Endothelial cell of umbilical vein (primary cell): ENCODE measurements at regions not wholly inside any gene's neighbourhood (a gene's known extent, or its start where the extent isn't known, plus 50 kb on each side); places are given as distances from the start of the nearest gene placed in this dataset.

Source experiments
- BruUV-seq: library from RNA; stranded (reverse); fragments of 400-500 nt; replicated peaks from 2 replicates; lab custom pipeline; 2021; lab: Mats Ljungman, UMichigan
- CTCF ChIA-PET: fragments of 300-600, 350-600 bp; sonication (Branson Sonifier 250); formaldehyde crosslinking; loops from one replicate; lab custom pipeline; 2021; ENCODE audit warnings: antibody characterized with exemption, inconsistent platforms; lab: Charles Lee
- POLR2A ChIA-PET: fragments of 300-600, 350-600 bp; sonication (Branson Sonifier 250); formaldehyde crosslinking; loops from one replicate; lab custom pipeline; 2021; ENCODE audit warnings: antibody characterized with exemption, inconsistent platforms; lab: Charles Lee
- DNase-seq: peaks from one replicate; pipeline ENCODE4 v3.0.0-alpha.2; 2011; ENCODE audit warnings: low read depth, low spot score
- FAIRE-seq: peaks from 2 replicates; lab custom pipeline; 2011; peaks lifted over from hg19 to GRCh38; lab: Jason Lieb, UNC
- H2AFZ ChIP-seq: 2 replicates; pipeline ENCODE4 v1.6.0; 2012; ENCODE audit warnings: low read depth, low read length, control low read depth, inconsistent platforms
- H3K27ac ChIP-seq: 2 replicates; pipeline ENCODE4 v1.5.1; 2011; ENCODE audit warnings: low read depth, mild to moderate bottlenecking, control low read depth, low read length, moderate library complexity; ENCODE audit not compliant: insufficient read depth
- H3K27me3 ChIP-seq, 2 experiments: 2 replicates each; pipeline versions ENCODE4 v1.6.0 to v1.6.1; 2011; ENCODE audit warnings: low read length in 2 of 2, mixed read lengths in 1 of 2; ENCODE audit not compliant: control insufficient read depth in 2 of 2, insufficient read depth in 2 of 2
- H3K36me3 ChIP-seq, 2 experiments: 2 replicates in 1 of 2; 3 replicates in 1 of 2; pipeline ENCODE4 v1.5.1; 2011; ENCODE audit warnings: low read length in 2 of 2, mild to moderate bottlenecking in 1 of 2, moderate library complexity in 1 of 2; ENCODE audit not compliant: control insufficient read depth in 2 of 2, insufficient read depth in 2 of 2; ENCODE audit errors: extremely low read depth in 1 of 2
- H3K4me1 ChIP-seq: 3 replicates; pipeline ENCODE4 v1.5.1; 2011; ENCODE audit warnings: mild to moderate bottlenecking, low read length; ENCODE audit not compliant: control insufficient read depth, insufficient read depth; ENCODE audit errors: extremely low read depth
- H3K4me2 ChIP-seq: 2 replicates; pipeline ENCODE4 v1.6.1; 2011; ENCODE audit warnings: low read length, control low read depth, mixed read lengths; ENCODE audit not compliant: insufficient read depth
- H3K4me3 ChIP-seq, 3 experiments: fragments of 200-600 bp in 1 of 3; sonication (generic), shearing (Covaris generic) in 1 of 3; replicated peaks in 1 of 3; 2 replicates each; pipeline ENCODE4 v1.5.1; 2011 to 2016; ENCODE audit warnings: control low read depth in 3 of 3, low read length in 3 of 3, mild to moderate bottlenecking in 2 of 3, inconsistent platforms in 1 of 3, low read depth in 1 of 3, moderate library complexity in 1 of 3; ENCODE audit not compliant: insufficient read depth in 1 of 3
- H3K79me2 ChIP-seq: 2 replicates; pipeline ENCODE4 v1.6.0; 2012; ENCODE audit warnings: low read length, inconsistent platforms; ENCODE audit not compliant: control insufficient read depth, insufficient read depth
- H3K9ac ChIP-seq: replicated peaks from 2 replicates; pipeline ENCODE3; 2011; ENCODE audit warnings: low read length, control low read depth; ENCODE audit not compliant: insufficient read depth; ENCODE audit errors: extremely low read depth
- H3K9me1 ChIP-seq: replicated peaks from 3 replicates; pipeline ENCODE4 v1.6.0; 2011; ENCODE audit warnings: mild to moderate bottlenecking, low read length; ENCODE audit not compliant: control insufficient read depth, insufficient read depth; ENCODE audit errors: extremely low read depth
- H3K9me3 ChIP-seq: replicated peaks from 2 replicates; pipeline ENCODE4 v1.5.1; 2012; ENCODE audit warnings: low read length, inconsistent platforms; ENCODE audit not compliant: control insufficient read depth, insufficient read depth
- H4K20me1 ChIP-seq: replicated peaks from 2 replicates; pipeline ENCODE3; 2011; ENCODE audit warnings: mild to moderate bottlenecking, low read length; ENCODE audit not compliant: control insufficient read depth, insufficient read depth; ENCODE audit errors: extremely low read depth
- EZH2 ChIP-seq: IDR thresholded peaks from 2 replicates; pipeline ENCODE4 v1.6.1; 2012; ENCODE audit warnings: borderline replicate concordance, low read depth, mild to moderate bottlenecking, moderate library complexity, low read length, inconsistent platforms; ENCODE audit not compliant: severe bottlenecking
- FOS ChIP-seq: IDR thresholded peaks from 2 replicates; pipeline ENCODE4 v1.6.1; 2011; ENCODE audit warnings: mild to moderate bottlenecking, low read length, moderate library complexity, borderline replicate concordance; ENCODE audit not compliant: insufficient read depth
- GATA2 ChIP-seq: IDR thresholded peaks from 2 replicates; pipeline ENCODE4 v1.7.0; 2011; ENCODE audit warnings: low read depth, mild to moderate bottlenecking, moderate library complexity, mixed read lengths, low read length; ENCODE audit not compliant: insufficient read length, insufficient read depth
- JUN ChIP-seq: IDR thresholded peaks from 2 replicates; pipeline ENCODE4 v1.6.1; 2011; ENCODE audit warnings: borderline replicate concordance, low read depth; ENCODE audit not compliant: insufficient read length, insufficient read depth
- MYC ChIP-seq: IDR thresholded peaks from one replicate; pipeline ENCODE4 v1.6.1; 2011; ENCODE audit warnings: mild to moderate bottlenecking, low read depth, low read length
- POLR2A ChIP-seq: IDR thresholded peaks from 2 replicates; pipeline ENCODE4 v1.6.1; 2012; ENCODE audit warnings: low read depth, mild to moderate bottlenecking, control low read depth, low read length
- POLR2AphosphoS5 ChIP-seq: IDR thresholded peaks from 2 replicates; pipeline ENCODE4 v1.6.1; 2012; ENCODE audit warnings: low read depth, mild to moderate bottlenecking, control low read depth, low read length, moderate library complexity; ENCODE audit not compliant: insufficient read depth
- dilution Hi-C: fragments of 300-500 bp; cut with MboI; formaldehyde crosslinking; loops from one replicate; pipeline ENCODE4 v1.15.0; 2019; ENCODE audit warnings: low sequenced_read_pairs; ENCODE audit not compliant: extremely low pct_ligation_motif_present
- intact Hi-C: fragments of 100-400 bp; cut with micrococcal nuclease; formaldehyde crosslinking; loops from one replicate; pipeline ENCODE4 v1.10.0; 2022
- TF ChIP-seq, protein P1 (sequence below): IDR thresholded peaks from 2 replicates; pipeline ENCODE4 v1.6.1; 2011; ENCODE audit not compliant: insufficient read depth, insufficient read length
- TF ChIP-seq, protein P2 (sequence below), 2 donors: IDR thresholded peaks; 1 replicate in 1 of 2; 2 replicates in 1 of 2; pipeline ENCODE4 v1.5.1; 2011; ENCODE audit warnings: low read length in 2 of 2, mild to moderate bottlenecking in 2 of 2, moderate library complexity in 2 of 2, control low read depth in 1 of 2, inconsistent platforms in 1 of 2, low read depth in 1 of 2; ENCODE audit not compliant: insufficient read depth in 1 of 2; ENCODE audit errors: extremely low read depth in 1 of 2

- TF ChIP-seq EZH2 = no peak
- no peak for TF ChIP-seq POLR2A
- TF ChIP-seq MYC = no peak
- TF ChIP-seq POLR2AphosphoS5 = no peak
- TF ChIP-seq JUN = no peak
- no peak for TF ChIP-seq FOS
- TF ChIP-seq, protein P1, sequence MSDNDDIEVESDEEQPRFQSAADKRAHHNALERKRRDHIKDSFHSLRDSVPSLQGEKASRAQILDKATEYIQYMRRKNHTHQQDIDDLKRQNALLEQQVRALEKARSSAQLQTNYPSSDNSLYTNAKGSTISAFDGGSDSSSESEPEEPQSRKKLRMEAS = no peak
- TF ChIP-seq GATA2 = no peak
- TF ChIP-seq, protein P2, sequence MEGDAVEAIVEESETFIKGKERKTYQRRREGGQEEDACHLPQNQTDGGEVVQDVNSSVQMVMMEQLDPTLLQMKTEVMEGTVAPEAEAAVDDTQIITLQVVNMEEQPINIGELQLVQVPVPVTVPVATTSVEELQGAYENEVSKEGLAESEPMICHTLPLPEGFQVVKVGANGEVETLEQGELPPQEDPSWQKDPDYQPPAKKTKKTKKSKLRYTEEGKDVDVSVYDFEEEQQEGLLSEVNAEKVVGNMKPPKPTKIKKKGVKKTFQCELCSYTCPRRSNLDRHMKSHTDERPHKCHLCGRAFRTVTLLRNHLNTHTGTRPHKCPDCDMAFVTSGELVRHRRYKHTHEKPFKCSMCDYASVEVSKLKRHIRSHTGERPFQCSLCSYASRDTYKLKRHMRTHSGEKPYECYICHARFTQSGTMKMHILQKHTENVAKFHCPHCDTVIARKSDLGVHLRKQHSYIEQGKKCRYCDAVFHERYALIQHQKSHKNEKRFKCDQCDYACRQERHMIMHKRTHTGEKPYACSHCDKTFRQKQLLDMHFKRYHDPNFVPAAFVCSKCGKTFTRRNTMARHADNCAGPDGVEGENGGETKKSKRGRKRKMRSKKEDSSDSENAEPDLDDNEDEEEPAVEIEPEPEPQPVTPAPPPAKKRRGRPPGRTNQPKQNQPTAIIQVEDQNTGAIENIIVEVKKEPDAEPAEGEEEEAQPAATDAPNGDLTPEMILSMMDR (IDR thresholded peaks at IDR 0.05; ENCODE audit: extremely low read depth in 1 of 2, insufficient read depth in 1 of 2, low read depth in 1 of 2, low read length in 2 of 2) = no peak
- Histone ChIP-seq H2AFZ (no peak overlapping the region), H3K9ac (no peak overlapping the region), H3K9me1 (no peaks in the 10 kb centered on the region), H3K27ac (no peak overlapping the region), H3K4me1 (no peaks in the 10 kb centered on the region), H3K27me3 (no peaks in the 10 kb centered on the region), H3K79me2 (no peaks in the 10 kb centered on the region), H3K9me3 (no peaks in the 10 kb centered on the region), H4K20me1 (no peaks in the 10 kb centered on the region), H3K4me2 (no peak overlapping the region), H3K36me3 (no peaks in the 10 kb centered on the region), H3K4me3 (no peak overlapping the region)
- intact Hi-C loops (no loop called here), dilution Hi-C loops (no loop called here)
- DNase-seq = no peak
- BruUV-seq = no TSS peak
- no peak for FAIRE-seq
- ChIA-PET CTCF (no interaction called here), POLR2A (no interaction called here)
Observed at GRCh38 chr10:55746002-55746401, 615.1 kb downstream of the ZWINT start.
